Rectal smooth muscle tissue (tissue), 1 donor: ENCODE measurements at regions not wholly inside any gene's neighbourhood (a gene's known extent, or its start where the extent isn't known, plus 50 kb on each side); places are given as distances from the start of the nearest gene placed in this dataset.
"Not testable (repeated sequence)": the region's sequence is repeated elsewhere in the genome, so short reads cannot be mapped to it uniquely, and the experiment has no call there.

Experiments used
- H3K27ac ChIP-seq: one replicate; pipeline ENCODE4 v1.7.0; 2013; ENCODE audit warnings: low read depth, low read length, inconsistent platforms
- H3K27me3 ChIP-seq: one replicate; pipeline ENCODE4 v1.7.0; 2013; ENCODE audit warnings: low read length; ENCODE audit not compliant: control insufficient read depth, insufficient read depth
- H3K36me3 ChIP-seq: one replicate; pipeline ENCODE4 v1.7.0; 2013; ENCODE audit warnings: low read length; ENCODE audit not compliant: control insufficient read depth, insufficient read depth
- H3K4me1 ChIP-seq: one replicate; pipeline ENCODE4 v1.7.0; 2013; ENCODE audit warnings: low read length; ENCODE audit not compliant: control insufficient read depth, insufficient read depth
- H3K4me3 ChIP-seq: one replicate; pipeline ENCODE4 v1.7.0; 2013; ENCODE audit warnings: low read length
- H3K9ac ChIP-seq: one replicate; pipeline ENCODE4 v1.7.0; 2013; ENCODE audit warnings: low read length

DNA sequence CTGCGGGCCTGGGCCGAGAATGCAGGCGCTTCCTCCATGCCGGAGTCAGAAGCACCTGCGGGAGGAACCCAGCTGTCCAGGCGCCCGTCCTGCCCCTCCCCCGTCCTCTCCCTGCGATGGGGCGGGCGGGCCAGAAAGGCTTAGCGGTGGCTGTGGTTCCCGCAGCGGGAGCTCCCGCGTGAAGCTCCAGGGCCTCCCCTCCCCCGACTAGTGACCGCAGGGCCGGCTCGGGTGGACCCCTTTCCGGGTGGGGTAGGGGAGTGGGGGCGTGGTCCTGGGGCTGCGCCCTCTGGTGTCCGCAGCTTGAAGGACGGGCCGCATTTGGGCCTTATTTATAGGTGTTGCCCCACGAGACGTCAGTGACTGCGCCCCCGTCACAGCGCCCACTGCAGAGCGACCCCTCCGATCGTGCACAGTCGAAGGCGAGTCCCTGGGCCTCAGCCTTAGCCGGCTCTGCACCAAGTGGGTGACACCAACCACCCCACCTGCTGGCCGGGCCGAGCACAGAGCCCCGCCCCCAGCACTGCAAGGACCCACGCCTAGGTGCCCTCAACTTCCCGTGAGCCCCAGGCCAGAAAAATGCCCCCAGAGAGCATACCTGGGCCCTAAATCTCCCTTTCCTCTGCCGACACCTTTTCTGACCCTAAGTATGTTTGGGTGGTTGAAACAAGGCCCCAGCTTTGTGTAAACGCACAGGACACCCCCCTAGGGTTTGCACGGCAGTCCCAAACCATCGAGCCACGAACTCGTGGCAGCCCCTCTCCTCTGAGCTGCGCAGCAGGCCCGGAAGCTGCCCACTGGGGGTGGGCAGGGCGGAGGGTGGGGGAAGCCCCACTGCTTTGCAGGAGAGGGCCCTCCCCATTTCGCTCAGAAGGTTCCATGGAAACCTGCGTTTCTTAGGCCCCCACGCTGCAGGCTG is 252.4 kb downstream of the ANKRD30B start:
- H3K9ac ChIP-seq, H3K27ac ChIP-seq, H3K36me3 ChIP-seq, H3K27me3 ChIP-seq, H3K4me1 ChIP-seq, H3K4me3 ChIP-seq: not testable (repeated sequence)

DNA sequence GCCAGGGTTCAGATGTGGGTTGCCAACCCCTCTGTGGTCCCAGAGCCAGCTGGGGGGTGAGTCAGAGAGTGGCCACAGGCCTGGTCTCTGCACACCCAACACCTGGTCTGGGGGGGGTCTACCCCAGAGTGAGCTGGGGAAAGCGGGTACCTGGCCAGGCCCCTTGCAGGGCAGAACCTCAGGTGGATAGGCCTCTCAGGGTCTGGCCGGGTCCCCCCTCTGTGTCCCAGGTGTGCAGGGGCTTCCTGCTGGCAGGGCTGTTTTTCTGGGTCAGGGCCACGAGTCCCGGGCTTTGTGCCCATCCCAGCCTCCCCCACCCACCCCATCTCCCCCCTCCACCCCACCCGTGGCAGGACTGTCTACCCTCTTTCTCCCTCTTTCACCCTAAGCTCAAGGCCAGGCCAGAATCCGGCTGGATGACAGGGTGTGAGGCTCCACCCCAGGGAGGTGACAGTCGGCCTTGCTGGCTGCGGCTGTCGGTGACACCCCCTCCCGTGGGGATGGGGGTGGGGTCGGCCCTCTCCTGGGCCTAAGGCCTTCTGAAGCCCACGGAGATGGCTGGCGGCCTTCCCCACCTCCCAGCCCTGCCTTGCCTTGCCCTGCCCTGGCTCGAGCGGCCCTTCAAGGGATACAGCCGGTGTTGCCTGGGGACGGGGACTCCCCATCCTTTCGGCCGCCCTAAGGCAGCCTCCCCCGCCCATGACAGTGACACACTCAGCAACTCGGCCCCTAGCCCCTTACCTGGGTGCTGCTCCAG is 253.2 kb downstream of the ANKRD30B start:
- H3K27ac ChIP-seq, H3K4me1 ChIP-seq, H3K27me3 ChIP-seq, H3K4me3 ChIP-seq, H3K36me3 ChIP-seq, H3K9ac ChIP-seq: not testable (repeated sequence)

DNA sequence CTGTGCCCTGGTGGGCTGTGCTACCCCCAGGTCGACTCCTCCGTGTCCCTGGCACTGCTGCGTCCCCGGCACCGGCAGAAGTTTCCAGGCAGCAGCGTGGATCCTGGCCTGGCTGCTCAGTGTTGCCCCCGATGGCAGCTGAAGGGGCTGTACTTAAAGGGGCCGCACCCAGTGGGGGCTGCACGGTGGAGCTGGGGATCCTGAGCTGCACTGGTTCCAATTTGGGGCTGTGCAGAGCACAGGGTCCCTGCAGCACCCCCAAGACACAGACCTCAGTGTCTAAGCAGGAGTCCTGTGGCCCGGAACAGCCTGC is 253.8 kb downstream of the ANKRD30B start:
- H3K9ac ChIP-seq, H3K27ac ChIP-seq, H3K27me3 ChIP-seq, H3K4me3 ChIP-seq, H3K36me3 ChIP-seq, H3K4me1 ChIP-seq: not testable (repeated sequence)

DNA sequence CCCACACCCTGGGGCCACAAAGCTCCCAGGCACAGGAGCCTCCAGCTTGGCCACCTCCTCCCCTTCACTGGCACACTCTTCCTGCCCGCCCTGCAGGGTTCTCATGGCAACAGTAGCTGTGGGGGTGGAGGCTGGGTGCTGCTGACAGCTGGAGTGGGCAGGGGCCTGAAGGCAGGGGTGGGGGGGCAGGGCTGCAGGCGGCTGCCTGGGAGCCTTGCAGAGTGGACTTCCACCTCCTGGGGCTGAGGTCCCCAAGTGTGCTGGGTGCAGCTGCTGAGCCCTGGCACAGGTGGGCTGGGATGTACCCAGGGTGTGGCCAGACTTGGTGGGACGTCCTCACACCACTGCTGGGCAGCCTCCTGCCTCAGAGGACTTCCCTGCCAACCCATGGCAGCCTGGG is 254.8 kb downstream of the ANKRD30B start:
- H3K4me3 ChIP-seq, H3K9ac ChIP-seq, H3K27me3 ChIP-seq, H3K27ac ChIP-seq, H3K4me1 ChIP-seq, H3K36me3 ChIP-seq: not testable (repeated sequence)

DNA sequence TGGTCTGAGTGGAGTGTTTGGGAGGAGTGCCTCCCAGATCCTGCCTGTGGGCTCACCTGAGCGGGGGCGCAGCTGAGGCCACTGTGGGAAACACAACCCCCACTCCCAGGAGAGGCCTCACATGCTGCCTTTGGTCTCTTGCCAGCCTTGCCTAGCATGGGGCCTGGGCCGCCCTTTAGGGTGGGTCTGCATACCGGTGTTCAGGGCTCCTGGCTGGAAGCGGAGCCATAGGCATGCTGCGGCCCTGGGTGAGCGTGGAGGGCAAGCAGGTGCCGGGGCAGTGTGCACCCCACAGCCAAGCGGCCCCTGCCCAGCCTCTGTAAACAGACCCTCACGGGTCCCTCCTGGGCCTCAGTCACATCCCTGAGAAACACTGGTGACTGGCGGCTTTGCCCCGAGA is 255.3 kb downstream of the ANKRD30B start:
- H3K27me3 ChIP-seq, H3K9ac ChIP-seq, H3K4me3 ChIP-seq, H3K27ac ChIP-seq, H3K4me1 ChIP-seq, H3K36me3 ChIP-seq: not testable (repeated sequence)

DNA sequence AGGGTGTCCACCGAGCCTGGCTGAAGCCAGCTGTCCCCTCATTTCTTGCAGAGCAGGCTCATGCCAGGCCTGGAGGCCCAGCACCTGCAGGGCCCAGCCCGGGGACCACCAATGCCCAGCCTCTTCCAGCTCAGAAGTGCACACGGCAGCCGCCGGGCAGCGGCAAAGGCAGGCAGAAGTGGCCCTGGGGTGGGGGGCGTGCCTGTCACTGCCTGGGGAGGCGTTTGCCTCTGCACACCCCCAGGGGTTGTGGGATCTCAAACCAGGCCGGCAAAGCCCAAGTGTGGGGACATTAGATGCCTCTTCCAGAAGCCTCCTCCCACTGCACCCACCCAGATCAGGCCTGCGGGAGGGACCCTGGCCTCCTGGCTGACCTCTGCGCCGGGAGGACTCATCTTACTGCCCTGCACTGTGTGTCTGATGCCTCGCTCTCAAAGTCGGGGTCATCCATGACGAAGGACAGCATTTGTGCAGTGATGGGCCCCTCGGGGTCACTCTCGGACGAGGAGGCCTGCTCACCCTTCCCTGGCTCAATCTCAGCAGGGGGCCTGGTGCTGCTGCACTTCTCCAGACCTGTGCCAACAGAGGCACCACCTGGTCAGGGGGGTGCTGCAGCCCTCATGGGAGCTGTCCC is 255.8 kb downstream of the ANKRD30B start:
- not testable (repeated sequence) for H3K36me3 ChIP-seq, H3K27ac ChIP-seq, H3K9ac ChIP-seq, H3K4me1 ChIP-seq, H3K4me3 ChIP-seq, H3K27me3 ChIP-seq

DNA sequence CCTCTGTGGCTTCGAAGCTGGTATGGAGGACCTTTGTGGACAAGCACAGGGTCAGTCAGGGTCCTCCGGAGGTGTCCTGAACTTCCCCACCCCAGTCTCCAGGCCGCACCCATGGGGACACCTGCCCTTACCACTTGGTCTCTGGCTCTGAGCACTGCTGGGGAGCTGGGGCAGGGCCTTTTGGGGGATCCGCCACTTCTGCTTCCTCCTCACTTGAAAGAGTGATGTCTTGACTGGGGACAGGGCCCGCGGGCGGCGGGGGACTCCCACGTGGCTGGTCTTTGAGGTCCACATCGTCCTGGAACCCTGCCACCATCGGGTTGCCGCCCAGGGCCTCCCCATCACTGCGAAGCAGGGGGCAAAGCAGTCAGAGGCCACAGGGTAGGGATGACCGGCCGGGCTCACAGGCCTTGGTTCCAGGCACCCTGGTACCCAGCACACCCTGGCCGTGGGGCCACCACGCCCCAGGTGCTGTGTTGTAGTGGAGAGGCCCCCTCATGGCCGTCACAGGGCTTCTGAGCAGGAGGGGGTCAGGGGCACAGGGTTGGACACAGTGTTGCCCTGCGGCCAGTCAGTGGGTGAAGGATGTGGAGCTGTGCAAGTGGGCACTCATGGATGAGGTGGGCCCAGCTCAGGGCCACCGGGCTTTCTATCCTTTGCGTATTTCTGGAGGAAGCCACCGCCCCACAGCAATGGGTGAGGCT is 256.4 kb downstream of the ANKRD30B start:
- not testable (repeated sequence) for H3K27ac ChIP-seq, H3K27me3 ChIP-seq, H3K4me1 ChIP-seq

DNA sequence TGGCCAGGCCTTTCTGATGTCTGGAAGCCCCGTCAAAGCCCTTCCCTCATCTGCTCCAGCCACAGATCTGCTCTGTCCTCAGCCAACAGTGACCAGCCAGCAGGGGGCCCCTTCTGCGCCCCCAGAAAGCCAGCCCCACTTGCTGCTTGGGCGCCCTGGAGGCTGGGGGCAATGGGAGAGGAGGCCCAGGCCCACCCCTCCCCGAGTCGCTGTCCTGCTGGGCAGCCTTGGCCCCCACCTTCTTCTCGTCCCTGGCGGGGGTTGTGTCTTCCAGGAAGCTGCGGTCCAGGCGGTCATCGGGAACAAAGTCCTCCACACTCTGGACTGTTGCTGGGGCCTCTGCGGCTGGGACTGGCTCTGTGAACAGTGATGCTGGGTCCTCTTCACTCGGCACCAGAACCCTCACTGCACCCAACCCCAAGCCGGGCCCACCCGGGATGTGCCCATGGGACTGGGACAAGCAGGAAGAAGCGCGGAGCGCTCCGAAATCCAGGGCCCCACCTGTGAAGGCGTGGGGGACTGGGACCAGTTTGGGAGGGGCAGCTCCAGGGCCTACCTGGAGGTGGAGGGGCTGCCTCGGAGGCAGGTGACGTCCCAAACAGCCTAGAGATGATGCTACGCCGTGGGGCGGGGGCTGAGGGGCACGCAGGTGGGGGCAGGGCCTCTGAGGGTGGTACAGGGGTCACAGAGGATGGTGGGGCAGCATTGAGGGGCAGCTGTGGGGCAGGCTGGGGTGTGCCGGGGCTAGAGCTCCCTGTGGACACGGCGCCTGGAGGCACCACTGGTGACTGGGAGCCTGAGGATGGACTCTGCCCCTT is 257.6 kb downstream of the ANKRD30B start:
- Histone ChIP-seq H3K36me3 (no peaks in the 10 kb centered on the region), H3K27ac (no peak overlapping the region), H3K27me3 (no peaks in the 10 kb centered on the region), H3K9ac (no peak overlapping the region), H3K4me3 (no peak overlapping the region), H3K4me1 (no peaks in the 10 kb centered on the region)

More for the DNA sequence above, 256.4 kb downstream of the ANKRD30B start:
- not testable (repeated sequence) for H3K9ac ChIP-seq, H3K4me3 ChIP-seq, H3K36me3 ChIP-seq

DNA sequence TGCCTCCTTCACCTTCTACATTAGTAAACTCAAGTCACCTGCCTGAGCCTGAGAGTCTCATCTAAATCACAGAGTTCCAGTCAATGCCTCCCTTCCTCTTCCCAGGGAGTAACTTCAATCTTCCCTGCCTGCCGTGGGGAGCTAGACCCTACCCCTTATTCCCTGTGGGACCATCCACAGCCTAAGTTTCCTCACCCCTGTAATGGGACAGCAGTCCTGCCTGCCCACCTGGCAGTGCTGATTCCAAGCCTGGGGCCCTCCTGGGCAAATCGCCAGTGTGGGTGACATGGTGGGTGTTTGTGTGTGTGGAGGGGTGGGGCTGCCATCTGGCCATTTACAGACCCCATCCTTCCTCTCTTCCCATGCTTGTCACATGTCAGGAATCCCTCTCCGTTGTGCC is 258.6 kb downstream of the ANKRD30B start:
- not testable (repeated sequence) for H3K27me3 ChIP-seq, H3K36me3 ChIP-seq, H3K27ac ChIP-seq, H3K4me1 ChIP-seq, H3K9ac ChIP-seq, H3K4me3 ChIP-seq

DNA sequence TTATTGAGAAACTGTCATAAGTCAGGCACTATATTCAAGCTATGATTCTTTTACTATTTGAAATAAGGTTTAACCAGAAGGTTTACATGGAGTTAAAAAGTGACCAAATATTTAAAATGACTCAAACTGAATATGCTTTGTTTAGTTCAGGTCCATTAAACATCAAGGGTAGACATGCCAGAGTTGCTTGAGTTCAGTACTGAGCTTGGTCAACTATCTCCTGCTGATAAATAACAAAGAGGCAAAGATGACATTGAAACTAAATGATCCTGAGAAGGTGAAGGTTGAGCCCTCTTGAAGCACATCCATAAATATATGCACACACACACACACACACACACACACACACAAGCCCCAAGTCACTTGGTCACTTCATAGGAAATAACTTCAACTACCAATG is 278.1 kb downstream of the ANKRD30B start:
- H3K4me3 ChIP-seq, H3K36me3 ChIP-seq, H3K9ac ChIP-seq, H3K27me3 ChIP-seq, H3K27ac ChIP-seq, H3K4me1 ChIP-seq: not testable (repeated sequence)

DNA sequence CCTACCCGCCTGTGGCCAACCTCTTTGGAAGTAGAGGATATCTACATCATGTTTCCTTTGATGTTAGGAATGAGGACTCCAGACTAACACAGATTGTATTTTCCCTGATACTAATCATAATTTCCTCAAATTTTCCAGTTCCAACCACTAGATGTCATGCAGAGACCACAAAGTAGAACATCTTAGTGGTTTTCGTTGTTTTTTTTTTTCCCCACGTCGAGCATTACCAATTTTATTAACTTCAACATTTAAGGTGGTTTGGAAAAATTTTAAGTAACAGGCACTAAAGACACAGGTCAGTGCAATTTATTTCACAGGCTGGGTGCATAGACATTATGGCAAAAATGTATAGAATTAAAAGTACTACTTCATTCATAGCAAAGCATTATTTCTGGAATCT is 280.1 kb downstream of the ANKRD30B start:
- not testable (repeated sequence) for H3K4me1 ChIP-seq, H3K9ac ChIP-seq, H3K27ac ChIP-seq, H3K27me3 ChIP-seq, H3K4me3 ChIP-seq, H3K36me3 ChIP-seq
